ENCODE measurements at regions not wholly inside any gene's neighbourhood (a gene's known extent, or its start where the extent isn't known, plus 50 kb on each side); places are given as distances from the start of the nearest gene placed in this dataset.
"Not testable (repeated sequence)": the region's sequence is repeated elsewhere in the genome, so short reads cannot be mapped to it uniquely, and the experiment has no call there.

DNA sequence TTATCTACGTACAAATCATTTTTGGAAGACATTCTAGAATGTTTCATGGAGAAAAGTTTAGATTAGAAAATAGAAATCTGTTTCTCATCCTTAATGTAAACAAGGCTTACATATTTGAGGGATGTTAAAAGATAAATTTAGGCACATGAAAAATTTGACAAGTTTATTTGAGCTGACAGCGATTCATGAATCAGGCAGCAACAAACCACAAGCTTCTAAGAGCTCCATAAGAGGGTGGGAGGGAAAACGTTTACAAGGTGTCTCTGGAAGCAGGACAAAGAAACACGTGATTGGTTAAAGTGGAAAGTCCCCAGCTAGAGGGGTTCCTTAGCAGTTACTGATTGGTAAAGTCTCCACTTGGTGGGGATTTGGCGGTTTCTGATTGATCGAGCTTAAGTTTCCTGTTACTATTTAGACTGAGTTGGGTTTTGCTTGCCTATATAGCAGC is 228.9 kb upstream of the PITRM1 start:
- DNase-seq (ENCODE audit: low spot score in 2 of 2): no peak
- no peak for FAIRE-seq

DNA sequence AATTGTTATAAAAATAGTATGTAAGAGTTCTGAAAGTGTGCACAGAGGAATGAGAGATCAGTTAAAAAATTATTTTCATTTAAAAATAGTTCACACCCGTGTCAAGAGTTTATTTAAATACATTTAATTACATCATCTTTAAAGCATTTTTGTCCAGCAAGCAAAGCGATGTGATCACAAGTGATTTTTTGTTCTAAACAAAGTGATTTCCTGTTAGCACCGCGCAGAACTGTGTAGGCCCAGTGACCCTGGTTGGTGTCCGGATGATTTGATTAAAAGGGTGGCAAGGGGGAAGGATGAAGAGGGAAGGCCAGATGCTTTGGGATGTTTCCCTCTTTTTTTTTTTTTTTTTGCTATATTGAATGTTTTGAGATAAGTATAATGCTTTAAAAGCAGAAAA is 227.8 kb upstream of the PITRM1 start:
- DNase-seq (ENCODE audit: low spot score in 2 of 2): no peak
- no peak for FAIRE-seq

DNA sequence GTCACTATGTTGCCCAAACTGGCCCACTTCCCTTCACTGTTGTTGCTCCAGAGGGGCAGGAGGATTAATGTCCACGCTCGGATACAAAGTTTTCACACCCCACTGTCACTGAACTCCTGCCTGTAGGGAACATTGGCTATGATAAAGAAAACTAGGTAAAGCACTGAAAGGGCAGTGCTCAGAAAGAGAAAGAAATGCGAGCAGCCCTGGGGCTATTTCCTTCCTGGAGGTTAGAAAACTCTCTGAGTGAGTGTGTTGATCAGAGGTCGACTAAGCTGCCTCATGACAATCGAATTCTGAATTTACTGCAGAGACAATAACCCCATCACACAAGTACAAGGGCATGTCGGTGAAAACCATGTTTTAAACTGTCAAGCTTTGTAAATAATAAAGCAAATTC is 227.2 kb upstream of the PITRM1 start:
- FAIRE-seq: no peak
- no peak for DNase-seq (ENCODE audit: low spot score in 2 of 2)

DNA sequence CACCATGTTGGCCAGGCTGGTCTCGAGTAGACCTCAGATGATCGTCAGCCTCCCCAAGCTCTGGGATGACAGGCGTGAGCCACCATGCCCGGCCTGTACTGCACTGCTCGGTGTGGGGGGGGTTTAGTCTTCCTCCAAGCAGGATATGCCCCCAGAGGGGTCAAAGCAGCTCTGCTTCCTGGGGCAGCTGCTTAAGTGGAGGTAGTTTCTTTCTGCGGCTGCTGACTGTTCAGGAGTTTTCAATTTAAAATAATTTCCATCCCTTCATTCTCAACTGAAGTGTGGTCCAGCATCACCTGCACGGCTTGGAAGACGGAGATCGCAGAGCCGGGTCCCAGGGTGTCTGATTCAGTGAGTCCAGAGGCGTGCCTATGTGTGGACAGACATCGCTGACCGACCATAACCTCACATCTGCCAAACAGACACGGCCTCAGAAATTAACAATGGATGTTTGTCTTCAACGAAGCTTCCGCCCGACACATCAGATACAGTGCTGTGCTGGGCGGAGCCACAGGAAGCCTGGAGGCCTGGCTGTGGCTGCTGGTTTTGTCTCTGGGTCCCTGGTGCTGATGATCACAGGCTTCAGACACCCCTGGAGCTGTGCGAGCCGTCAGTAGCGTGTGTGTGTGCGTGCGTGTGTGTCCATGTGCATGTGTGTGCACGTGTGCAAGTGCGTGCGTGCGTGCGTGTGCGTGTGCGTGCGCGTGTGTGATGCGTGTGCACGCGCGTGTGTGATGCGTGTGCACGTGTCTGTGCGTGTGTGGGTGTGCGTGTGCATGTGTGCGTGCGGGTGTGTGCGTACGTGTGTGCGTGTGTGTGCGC is 226.5 kb upstream of the PITRM1 start:
- no peak for FAIRE-seq
- DNase-seq (ENCODE audit: low spot score in 2 of 2): peak; percentile 62 to 73

DNA sequence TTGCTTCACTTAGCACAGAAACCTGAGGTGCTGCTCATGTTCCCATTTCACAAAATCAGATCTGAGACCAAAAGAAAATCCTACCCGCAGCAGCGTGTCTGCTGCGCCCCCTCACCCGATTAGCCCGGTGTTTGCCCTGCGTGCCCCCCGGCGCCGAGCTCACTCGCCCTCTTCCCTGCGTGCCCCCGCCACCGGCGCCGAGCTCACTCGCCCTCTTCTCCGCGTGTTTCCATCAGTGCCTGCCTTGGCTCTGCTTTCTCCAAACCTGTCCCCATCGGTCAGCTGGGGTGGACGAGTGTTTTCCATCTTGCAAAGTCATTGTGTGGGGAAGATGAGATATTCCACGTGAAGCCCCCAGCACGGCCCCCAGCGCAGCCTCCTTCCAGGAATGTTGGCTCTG is 225.3 kb upstream of the PITRM1 start:
- DNase-seq (ENCODE audit: low spot score in 2 of 2) (no peak), FAIRE-seq (no peak)

DNA sequence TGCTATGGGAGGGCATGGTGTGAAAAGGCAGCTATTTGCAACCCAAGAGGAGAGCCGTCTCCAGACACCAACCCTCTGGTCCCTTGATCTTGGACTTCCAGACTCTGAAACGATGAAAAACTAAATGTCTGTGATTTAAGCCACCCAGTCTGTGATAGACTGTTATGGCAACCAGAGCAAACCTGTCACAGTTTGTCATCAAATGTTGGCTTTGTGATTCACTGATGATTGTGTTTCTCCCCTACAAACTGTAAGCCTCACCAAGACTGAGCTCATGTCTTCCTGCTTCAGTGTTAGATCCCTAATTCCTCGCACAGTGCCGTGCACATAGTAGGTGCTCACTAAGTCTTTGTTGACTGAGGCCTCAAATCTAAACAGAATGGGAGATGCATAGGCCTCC is 224.6 kb upstream of the PITRM1 start:
- FAIRE-seq: no peak
- no peak for DNase-seq (ENCODE audit: low spot score in 2 of 2)

DNA sequence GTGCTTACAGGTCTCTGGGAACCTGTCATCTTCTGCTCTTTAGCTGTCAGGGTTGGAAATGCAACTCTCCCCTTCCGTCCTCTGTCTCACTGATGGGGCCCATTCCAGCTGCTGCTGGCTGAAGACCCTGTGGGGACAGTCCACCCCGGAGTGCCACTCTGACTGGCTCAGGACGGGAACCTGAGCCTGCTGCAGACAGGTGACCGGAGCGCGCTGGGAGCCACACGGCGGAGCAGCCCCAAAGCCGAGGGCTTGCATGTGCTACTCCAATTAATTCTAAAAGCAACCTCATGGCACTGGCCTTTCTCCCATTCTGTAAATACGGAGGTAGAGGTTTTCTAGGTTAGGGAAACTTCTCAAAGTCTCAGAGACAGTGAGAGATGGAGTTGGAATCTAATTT is 223.5 kb upstream of the PITRM1 start:
- DNase-seq (ENCODE audit: low spot score in 2 of 2): no peak
- FAIRE-seq: no peak

DNA sequence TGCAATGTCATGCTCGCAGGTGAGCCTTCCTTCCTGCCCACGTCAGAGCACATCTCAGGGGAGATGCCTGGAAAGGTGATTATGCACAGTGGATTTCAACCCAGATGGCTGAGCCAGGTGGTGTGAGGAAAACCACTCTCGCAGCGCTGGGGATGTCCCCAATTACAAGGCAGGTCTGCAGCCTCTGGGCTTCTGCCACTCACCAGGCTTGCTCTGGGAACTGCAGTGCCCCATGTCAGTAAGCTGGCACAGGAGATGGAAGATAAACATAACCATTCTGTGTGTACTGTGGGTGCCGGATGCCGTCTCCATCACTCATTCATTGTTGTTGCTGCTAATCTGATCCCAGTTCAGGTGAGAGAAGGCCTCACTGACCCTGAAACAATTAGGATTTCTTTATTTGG is 222.9 kb upstream of the PITRM1 start:
- FAIRE-seq: no peak
- no peak for DNase-seq (ENCODE audit: low spot score in 2 of 2)

DNA sequence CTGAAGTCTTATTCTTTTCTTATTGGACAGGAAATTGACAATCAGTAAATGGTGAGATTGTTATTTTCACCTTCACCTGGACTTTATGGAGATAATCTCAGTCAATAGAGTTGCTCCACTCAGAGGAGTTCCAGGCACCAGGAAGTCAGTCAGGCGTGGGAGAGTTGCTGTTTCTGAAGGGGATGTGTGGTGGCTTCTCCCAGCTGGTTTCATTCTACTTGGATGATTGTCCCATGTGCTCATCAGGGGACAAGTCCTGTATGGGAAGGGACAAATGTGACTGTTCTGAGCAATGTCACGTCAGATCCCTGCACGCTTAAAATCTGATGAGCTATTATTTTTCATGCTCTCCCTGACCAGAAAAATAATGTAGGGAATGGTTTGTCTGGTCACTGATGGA is 222.5 kb upstream of the PITRM1 start:
- no peak for DNase-seq (ENCODE audit: low spot score in 2 of 2)
- no peak for FAIRE-seq

DNA sequence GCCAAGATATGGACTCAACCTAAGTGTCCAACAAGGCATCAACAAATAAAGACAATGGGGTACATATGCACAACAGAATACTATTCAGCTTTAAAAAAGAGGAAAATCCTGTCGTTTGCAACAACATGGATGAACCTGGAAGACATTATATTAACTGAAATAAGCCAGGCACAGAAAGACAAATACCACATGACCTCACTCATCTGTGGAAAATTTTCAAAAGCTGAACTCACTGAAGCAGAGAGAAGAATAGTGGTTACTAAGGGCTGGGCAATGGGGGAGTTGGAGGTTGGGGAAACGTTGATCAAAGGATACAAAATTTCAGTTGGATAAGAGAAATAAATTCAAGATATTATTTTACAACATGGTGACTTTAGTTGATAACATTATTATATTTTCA is 221.4 kb upstream of the PITRM1 start:
- DNase-seq (ENCODE audit: low spot score in 2 of 2) (no peak), FAIRE-seq (no peak)

DNA sequence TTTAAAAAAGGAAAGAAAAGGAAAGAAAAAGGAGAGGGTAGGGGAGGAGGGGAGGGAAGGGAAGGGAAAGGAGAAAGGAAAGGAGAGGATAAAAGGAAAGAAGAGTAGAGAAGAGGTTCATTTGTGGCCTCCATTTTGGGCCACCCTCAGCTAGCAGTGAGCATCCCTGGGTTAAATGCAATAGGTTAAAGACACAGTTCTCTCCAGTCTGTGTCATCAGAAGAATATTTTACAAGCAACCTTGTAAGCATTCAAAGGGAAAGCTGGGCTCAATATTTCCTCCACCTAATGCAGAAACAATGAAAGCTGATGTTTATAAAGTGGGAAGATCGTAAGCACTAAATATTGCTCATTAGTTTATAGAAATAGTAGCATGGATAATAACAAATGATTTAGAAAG is 219.1 kb upstream of the PITRM1 start:
- no peak for DNase-seq (ENCODE audit: low spot score in 2 of 2)
- no peak for FAIRE-seq

DNA sequence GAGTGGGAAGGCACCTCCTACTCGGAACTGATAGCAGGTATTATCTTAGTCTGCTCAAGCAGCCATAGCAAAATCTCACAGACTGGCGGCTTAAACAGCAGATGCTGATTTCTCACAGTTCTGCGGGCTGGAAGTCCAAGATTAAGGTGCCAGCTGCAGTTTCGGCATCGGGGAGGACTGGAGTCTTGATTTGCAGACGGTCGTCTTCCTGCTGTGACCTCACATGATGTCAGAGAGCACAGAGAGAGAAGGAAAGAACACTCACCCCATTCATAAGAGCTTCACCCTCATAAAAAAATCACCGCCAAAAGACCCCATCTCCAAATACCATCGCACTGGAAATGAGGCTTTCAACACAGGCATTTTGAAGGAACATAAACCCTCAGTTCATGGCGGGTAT is 216.5 kb upstream of the PITRM1 start:
- FAIRE-seq: no peak
- DNase-seq (ENCODE audit: low spot score in 2 of 2): no peak

DNA sequence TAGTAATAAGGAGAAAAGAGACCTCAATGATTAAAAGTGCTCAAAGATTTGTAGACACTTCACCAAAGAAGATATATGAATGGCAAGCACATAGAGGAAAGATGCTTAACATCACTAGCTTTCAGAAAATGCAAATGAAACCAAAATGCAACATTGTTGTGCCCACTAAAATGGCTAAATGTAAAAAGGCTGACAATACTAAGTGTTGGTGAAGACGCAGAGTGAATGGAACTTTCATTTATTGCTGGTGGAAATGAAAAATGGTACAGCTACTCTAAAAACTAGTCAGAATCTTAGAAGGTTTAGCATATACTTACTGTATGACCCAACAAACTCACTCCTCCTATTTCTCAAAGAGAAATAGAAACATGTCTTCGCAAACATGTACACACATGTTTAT is 212.9 kb upstream of the PITRM1 start:
- no peak for DNase-seq (ENCODE audit: low spot score in 2 of 2)
- FAIRE-seq: no peak

DNA sequence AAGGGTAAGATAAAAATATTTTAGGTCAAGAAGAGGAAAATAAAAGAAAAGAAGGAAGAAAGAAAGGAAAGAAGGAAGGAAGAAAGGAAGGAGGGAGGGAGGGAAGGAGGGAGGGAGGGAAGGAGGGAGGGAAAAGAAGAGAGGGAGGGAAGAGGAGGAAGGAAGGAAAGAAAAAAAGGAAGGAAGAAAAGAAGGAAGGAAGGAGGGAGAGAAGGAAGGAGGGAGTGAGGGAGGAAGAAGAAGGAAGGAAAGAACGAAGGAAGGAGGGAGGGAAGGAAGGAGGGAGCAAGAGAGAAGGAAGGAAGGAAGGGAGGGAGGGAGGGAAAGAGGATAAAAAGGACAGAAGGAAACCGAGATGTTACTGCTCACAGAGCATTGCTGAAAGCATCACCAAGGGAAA is 209.5 kb upstream of the PITRM1 start:
- FAIRE-seq: no peak
- no peak for DNase-seq (ENCODE audit: low spot score in 2 of 2)

DNA sequence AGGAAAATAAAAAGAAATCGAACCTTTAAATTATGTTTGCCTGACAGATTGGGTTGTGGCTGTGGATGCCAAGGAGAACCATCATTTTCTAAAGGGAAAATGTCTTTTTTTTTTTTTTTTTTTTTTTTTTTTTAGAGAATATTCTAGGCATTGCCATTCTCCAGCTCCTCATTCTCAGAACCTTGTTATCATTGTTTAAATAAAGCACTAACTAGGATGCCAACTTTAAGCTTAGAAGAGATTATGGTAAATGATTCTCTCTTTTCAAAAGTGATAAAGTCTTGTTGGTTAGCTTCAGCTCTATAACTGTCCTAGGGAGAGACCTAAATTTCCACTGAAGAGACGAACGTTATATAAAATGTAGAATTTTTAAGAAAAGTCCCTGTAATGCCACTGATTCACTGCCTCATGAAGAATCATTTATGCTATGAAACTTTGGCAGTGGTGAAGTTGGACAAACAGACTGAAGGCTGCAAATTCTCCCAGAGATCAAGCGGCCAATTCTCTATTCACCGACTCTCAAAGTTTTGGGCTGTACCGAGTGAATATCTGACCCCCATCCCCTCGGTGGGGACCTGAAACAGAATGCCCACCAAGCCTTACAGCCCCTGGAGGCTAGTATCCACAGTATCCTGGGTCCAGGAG is 207.9 kb upstream of the PITRM1 start:
- no peak for DNase-seq (ENCODE audit: low spot score in 2 of 2)
- no peak for FAIRE-seq

DNA sequence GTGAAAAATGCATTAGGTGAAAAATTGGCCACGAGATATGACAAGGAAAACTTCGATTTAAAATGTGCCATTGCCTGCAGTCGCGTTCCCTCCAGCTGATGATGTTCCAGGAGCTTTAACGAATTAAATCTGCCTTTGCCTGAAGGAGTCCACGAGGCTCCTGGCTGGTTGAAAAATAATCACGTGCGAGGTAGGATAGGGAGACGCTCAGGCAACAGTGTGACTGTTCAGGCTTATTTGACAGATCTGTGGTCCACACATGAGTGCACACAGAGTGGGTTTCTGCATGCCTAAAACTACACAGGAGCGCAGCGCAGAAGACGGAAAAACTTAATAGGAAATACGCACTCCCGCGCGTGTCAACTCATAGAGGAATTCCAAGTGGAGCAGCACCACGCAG is 204.0 kb upstream of the PITRM1 start:
- DNase-seq (ENCODE audit: low spot score in 2 of 2) (no peak), FAIRE-seq (no peak)

DNA sequence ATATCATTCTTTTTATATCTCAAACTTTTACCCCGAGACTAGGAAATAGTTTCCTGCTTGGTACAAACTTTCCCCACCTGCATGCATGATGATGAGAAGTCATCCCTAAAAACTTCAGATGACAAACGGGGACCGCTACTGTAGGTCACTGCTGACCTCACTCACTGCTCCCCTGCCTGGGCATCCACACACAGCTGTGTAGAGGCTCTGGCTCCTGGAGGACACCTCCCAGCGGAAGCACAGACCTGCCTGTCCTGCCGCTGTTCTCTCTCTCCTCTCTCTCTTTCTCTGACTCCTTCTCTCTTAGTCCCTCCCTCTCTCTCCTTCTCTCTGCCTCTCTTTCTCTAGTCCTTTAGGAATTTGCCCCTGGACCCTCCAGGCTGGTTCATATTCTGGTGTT is 202.9 kb upstream of the PITRM1 start:
- DNase-seq (ENCODE audit: low spot score in 2 of 2) (no peak), FAIRE-seq (no peak)

DNA sequence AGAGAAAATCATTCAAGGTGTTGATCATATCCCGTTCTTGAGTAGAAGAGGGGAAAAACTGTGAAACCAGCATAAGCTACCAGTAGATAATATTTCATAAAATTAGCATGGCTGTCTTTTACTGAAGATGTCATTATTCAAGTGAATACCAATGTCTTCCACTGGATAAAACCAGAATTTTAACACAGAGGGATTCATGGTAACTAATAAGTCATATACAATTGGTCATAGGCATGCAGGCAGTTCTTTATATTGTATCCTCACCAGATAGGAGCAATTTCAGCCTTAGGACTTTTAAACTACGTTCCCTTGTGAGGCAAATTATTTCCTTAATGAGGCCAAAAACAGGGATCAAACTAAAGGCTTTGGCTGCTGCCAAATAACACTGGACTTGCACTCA is 202.3 kb upstream of the PITRM1 start:
- DNase-seq (ENCODE audit: low spot score in 2 of 2): no peak
- FAIRE-seq: no peak

DNA sequence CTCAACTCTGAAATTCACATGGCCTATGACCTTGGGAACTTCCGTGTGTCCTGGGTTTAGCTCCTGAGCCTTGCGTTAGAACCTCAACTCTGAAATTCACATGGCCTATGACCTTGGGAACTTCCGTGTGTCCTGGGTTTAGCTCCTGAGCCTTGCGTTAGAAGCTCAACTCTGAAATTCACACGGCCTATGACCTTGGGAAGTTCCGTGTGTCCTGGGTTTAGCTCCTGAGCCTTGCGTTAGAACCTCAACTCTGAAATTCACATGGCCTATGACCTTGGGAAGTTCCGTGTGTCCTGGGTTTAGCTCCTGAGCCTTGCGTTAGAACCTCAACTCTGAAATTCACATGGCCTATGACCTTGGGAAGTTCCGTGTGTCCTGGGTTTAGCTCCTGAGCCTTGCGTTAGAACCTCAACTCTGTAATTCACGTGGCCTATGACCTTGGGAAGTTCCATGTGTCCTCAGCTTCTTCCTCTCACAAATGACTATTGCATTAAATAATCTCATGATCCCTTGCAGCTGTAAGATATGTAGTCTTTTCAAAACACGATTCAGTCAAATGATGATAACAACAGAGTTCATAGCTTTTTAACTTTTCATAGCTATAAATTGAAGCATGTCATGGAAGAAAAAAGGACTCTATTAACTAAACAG is 200.9 kb upstream of the PITRM1 start:
- not testable (repeated sequence) for DNase-seq (ENCODE audit: low spot score in 2 of 2); FAIRE-seq

DNA sequence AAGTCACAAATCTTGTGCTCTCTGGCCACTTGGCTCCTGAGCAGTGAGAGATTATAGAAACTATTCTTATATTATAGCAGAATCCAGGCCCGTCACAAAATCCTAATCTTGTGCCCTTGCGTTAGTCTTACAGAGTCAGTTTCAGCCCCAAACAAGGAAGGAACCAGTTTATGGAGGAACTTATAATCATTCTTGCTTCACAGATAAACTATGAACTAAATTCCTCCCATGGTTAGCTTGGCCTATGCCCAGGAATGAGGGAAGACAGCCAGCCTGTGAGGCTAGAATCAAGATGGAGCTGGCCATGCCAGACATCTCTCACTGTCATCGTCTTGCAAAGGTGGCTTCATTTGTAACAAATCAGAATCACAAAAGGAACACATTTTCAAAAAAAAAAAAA is 199.7 kb upstream of the PITRM1 start:
- DNase-seq (ENCODE audit: low spot score in 2 of 2): no peak
- no peak for FAIRE-seq

DNA sequence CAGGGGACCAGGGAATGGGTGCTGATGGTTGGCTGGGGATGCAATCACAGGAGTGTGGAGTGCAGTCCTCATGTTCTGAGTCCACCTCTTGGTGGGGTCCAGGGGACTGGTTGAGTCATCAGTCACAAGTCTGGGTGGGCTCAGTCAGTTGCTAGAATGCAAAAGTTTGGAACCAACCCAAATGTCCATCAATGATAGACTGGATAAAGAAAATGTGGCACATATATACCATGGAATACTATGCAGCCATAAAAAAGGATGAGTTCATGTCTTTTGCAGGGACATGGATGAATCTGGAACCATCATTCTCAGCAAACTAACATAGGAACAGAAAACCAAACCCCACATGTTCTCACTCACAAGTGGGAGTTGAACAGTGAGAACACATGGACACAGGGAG is 199.0 kb upstream of the PITRM1 start:
- not testable (repeated sequence) for FAIRE-seq; DNase-seq (ENCODE audit: low spot score in 2 of 2)

Data from frontal cortex (tissue), 3 donors.